SK-N-SH (cell line): ENCODE measurements at regions not wholly inside any gene's neighbourhood (a gene's known extent, or its start where the extent isn't known, plus 50 kb on each side); places are given as distances from the start of the nearest gene placed in this dataset.

ENCODE experiments used
- CTCF ChIA-PET: fragments of 300-600, 350-600 bp; formaldehyde crosslinking; extraction: SDS; loops from one replicate; lab custom pipeline; 2021; lab: Yijun Ruan, JAX
- POLR2A ChIA-PET: fragments of 350-600 bp; sonication (Branson Sonifier 250); formaldehyde crosslinking; extraction: SDS; loops from one replicate; lab custom pipeline; 2020; ENCODE audit warnings: antibody characterized with exemption, inconsistent platforms; lab: Yijun Ruan, JAX
- DNase-seq: peaks from one replicate; pipeline ENCODE4 v3.0.0; 2012
- H2AFZ ChIP-seq: fragments of 200-600 bp; sonication (generic); 2 replicates; pipeline ENCODE4 v1.8.1; 2016; ENCODE audit warnings: antibody characterized with exemption, mild to moderate bottlenecking, low read depth
- H3F3A ChIP-seq: fragments of 200-600 bp; sonication (generic); replicated peaks from 2 replicates; pipeline ENCODE3; 2016; ENCODE audit warnings: antibody characterized with exemption, mild to moderate bottlenecking; ENCODE audit not compliant: insufficient read depth
- H3K27ac ChIP-seq, 2 experiments: fragments of 200-500 bp in 1 of 2; fragments of 200-600 bp in 1 of 2; sonication (Bioruptor generic) in 1 of 2; sonication (generic), shearing (Covaris generic) in 1 of 2; 2 replicates each; pipeline versions ENCODE4 v1.5.1 to v1.6.1; 2014 to 2016; ENCODE audit warnings: low read depth in 2 of 2, inconsistent platforms in 1 of 2, low read length in 1 of 2, mild to moderate bottlenecking in 1 of 2, mixed read lengths in 1 of 2
- H3K27me3 ChIP-seq: fragments of 200-600 bp; sonication (generic), shearing (Covaris generic); 2 replicates; pipeline ENCODE4 v1.6.1; 2016; ENCODE audit warnings: mixed run types; ENCODE audit not compliant: insufficient read depth
- H3K36me3 ChIP-seq, 2 experiments: fragments of 200-500 bp in 1 of 2; fragments of 200-600 bp in 1 of 2; sonication (Bioruptor generic) in 1 of 2; sonication (generic) in 1 of 2; replicated peaks in 1 of 2; 2 replicates each; pipeline versions ENCODE3 to v1.5.1; 2014 to 2016; ENCODE audit warnings: low read length in 1 of 2, mild to moderate bottlenecking in 1 of 2; ENCODE audit not compliant: insufficient read depth in 2 of 2, control insufficient read depth in 1 of 2
- H3K4me1 ChIP-seq, 2 experiments: fragments of 200-500 bp in 1 of 2; fragments of 200-600 bp in 1 of 2; sonication (Bioruptor generic) in 1 of 2; sonication (generic), shearing (Covaris generic) in 1 of 2; 2 replicates each; pipeline versions ENCODE4 v1.5.1 to v1.6.1; 2014 to 2016; ENCODE audit warnings: low read depth in 1 of 2, low read length in 1 of 2, mixed run types in 1 of 2; ENCODE audit not compliant: insufficient read depth in 2 of 2, control insufficient read depth in 1 of 2
- H3K4me2 ChIP-seq: fragments of 200-600 bp; sonication (generic), shearing (Covaris generic); 2 replicates; pipeline ENCODE4 v1.6.1; 2017; ENCODE audit warnings: mixed run types
- H3K4me3 ChIP-seq, 2 experiments: fragments of 200-500 bp in 1 of 2; fragments of 200-600 bp in 1 of 2; sonication (Bioruptor generic) in 1 of 2; sonication (generic), shearing (Covaris generic) in 1 of 2; 2 replicates each; pipeline versions ENCODE4 v1.5.1 to v1.8.1; 2014 to 2016; ENCODE audit warnings: low read depth in 2 of 2, inconsistent platforms in 1 of 2, low read length in 1 of 2, mild to moderate bottlenecking in 1 of 2, mixed read lengths in 1 of 2, moderate library complexity in 1 of 2
- H3K79me2 ChIP-seq: fragments of 200-600 bp; sonication (generic); 2 replicates; pipeline ENCODE4 v1.8.1; 2017; ENCODE audit warnings: mild to moderate bottlenecking; ENCODE audit not compliant: insufficient read depth
- H3K9ac ChIP-seq: fragments of 200-600 bp; sonication (generic); 2 replicates; pipeline ENCODE4 v1.6.1; 2017; ENCODE audit warnings: mixed run types
- H3K9me2 ChIP-seq: fragments of 200-600 bp; sonication (generic); 2 replicates; pipeline ENCODE4 v1.6.1; 2017; ENCODE audit warnings: mixed run types
- H3K9me3 ChIP-seq: fragments of 200-600 bp; sonication (generic); 2 replicates; pipeline ENCODE4 v1.6.1; 2017; ENCODE audit warnings: mixed run types, mild to moderate bottlenecking, moderate library complexity
- H4K20me1 ChIP-seq: fragments of 200-600 bp; sonication (generic); 2 replicates; pipeline ENCODE4 v1.6.1; 2017; ENCODE audit warnings: mild to moderate bottlenecking, mixed run types; ENCODE audit not compliant: insufficient read depth
- CHD2 ChIP-seq: fragments of 150-350 bp; IDR thresholded peaks from 2 replicates; pipeline ENCODE4 v1.6.1; 2018; ENCODE audit warnings: low read length; ENCODE audit not compliant: partially characterized antibody
- CTCF ChIP-seq: fragments of 200-600 bp; sonication (generic); IDR thresholded peaks from 2 replicates; pipeline ENCODE4 v1.6.1; 2017; ENCODE audit warnings: antibody characterized with exemption, mild to moderate bottlenecking, moderate library complexity
- ELF1 ChIP-seq: IDR thresholded peaks from 2 replicates; pipeline ENCODE4 v1.4.0; 2012
- EP300 ChIP-seq, 2 experiments: IDR thresholded peaks; 2 replicates each; pipeline versions ENCODE4 v1.4.0 to v1.6.1; 2012; ENCODE audit warnings: borderline replicate concordance in 1 of 2, low read depth in 1 of 2, low read length in 1 of 2
- EZH2phosphoT487 ChIP-seq: fragments of 200-600 bp; sonication (generic); IDR thresholded peaks from 2 replicates; pipeline ENCODE4 v1.6.1; 2017; ENCODE audit warnings: low read depth, mixed run types, mild to moderate bottlenecking, antibody characterized with exemption, moderate library complexity, borderline replicate concordance
- FOXJ3 ChIP-seq: sonication (generic); formaldehyde crosslinking; IDR thresholded peaks from 2 replicates; pipeline ENCODE4 v1.5.1; 2020; ENCODE audit warnings: mild to moderate bottlenecking, missing genetic modification reagents
- GABPA ChIP-seq: IDR thresholded peaks from 2 replicates; pipeline ENCODE4 v1.4.0; 2012; ENCODE audit warnings: low read depth, mild to moderate bottlenecking
- GATA2 ChIP-seq: sonication (generic); formaldehyde crosslinking; IDR thresholded peaks from 2 replicates; pipeline ENCODE4 v1.5.0; 2020; ENCODE audit warnings: mild to moderate bottlenecking, missing genetic modification reagents
- JUND ChIP-seq: IDR thresholded peaks from 2 replicates; pipeline ENCODE4 v1.4.0; 2012
- MEF2A ChIP-seq: IDR thresholded peaks from 2 replicates; pipeline ENCODE4 v1.4.0; 2012; ENCODE audit warnings: low read depth, borderline replicate concordance
- NFIC ChIP-seq: IDR thresholded peaks from 2 replicates; pipeline ENCODE4 v1.4.0; 2012; ENCODE audit warnings: borderline replicate concordance
- NRF1 ChIP-seq: IDR thresholded peaks from 2 replicates; pipeline ENCODE4 v1.6.1; 2012; ENCODE audit warnings: low read depth, mild to moderate bottlenecking, low read length
- PBX3 ChIP-seq: IDR thresholded peaks from 2 replicates; pipeline ENCODE4; 2012
- RAD21 ChIP-seq: IDR thresholded peaks from 2 replicates; pipeline ENCODE4 v1.6.1; 2012; ENCODE audit warnings: mild to moderate bottlenecking, low read length
- REST ChIP-seq: IDR thresholded peaks from 2 replicates; pipeline ENCODE4 v1.6.1; 2012; ENCODE audit warnings: mild to moderate bottlenecking, low read depth, low read length, moderate library complexity
- RFX5 ChIP-seq: IDR thresholded peaks from 2 replicates; pipeline ENCODE4 v1.6.1; 2012; ENCODE audit warnings: mild to moderate bottlenecking, improper control_type of control experiment, low read length
- RXRA ChIP-seq: IDR thresholded peaks from 2 replicates; pipeline ENCODE4 v1.4.0; 2012; ENCODE audit warnings: low read depth, mild to moderate bottlenecking, borderline replicate concordance
- SIN3A ChIP-seq: IDR thresholded peaks from 2 replicates; pipeline ENCODE4 v1.6.1; 2012; ENCODE audit warnings: low read depth, mild to moderate bottlenecking, low read length, moderate library complexity, borderline replicate concordance
- SMC3 ChIP-seq: IDR thresholded peaks from 2 replicates; pipeline ENCODE4 v1.6.1; 2012; ENCODE audit warnings: low read depth, low read length, improper control_type of control experiment
- TAF1 ChIP-seq: IDR thresholded peaks from 2 replicates; pipeline ENCODE4 v1.6.1; 2012; ENCODE audit warnings: low read depth, mild to moderate bottlenecking, low read length, moderate library complexity, borderline replicate concordance
- TCF12 ChIP-seq: IDR thresholded peaks from 2 replicates; pipeline ENCODE4 v1.4.0; 2012
- USF1 ChIP-seq: IDR thresholded peaks from 2 replicates; pipeline ENCODE4 v1.4.0; 2012; ENCODE audit warnings: low read depth, borderline replicate concordance
- YY1 ChIP-seq: IDR thresholded peaks from 2 replicates; pipeline ENCODE4 v1.4.0; 2012; ENCODE audit warnings: low read depth, mild to moderate bottlenecking
- WGBS: methylation state at CpG from one replicate; pipeline ENCODE4 v1.1.6; 2017; ENCODE audit warnings: low lambda C conversion rate; 5-methylcytosine and 5-hydroxymethylcytosine counted together

GRCh38 chr7:33776788-33777187 is 128.6 kb upstream of the BMPER start:
- TF ChIP-seq USF1 (no peak), GABPA (no peak), RAD21 (no peak), TCF12 (no peak), EZH2phosphoT487 (no peak), CTCF (no peak), RFX5 (no peak), ELF1 (no peak), REST (no peak), SMC3 (no peak), CHD2 (no peak)
- TF ChIP-seq, all 33 proteins: peak for 0
- Histone ChIP-seq H3K79me2 (no peaks in the 10 kb centered on the region), H3K4me2 (no peak overlapping the region), H2AFZ (no peak overlapping the region), H3K9ac (no peak overlapping the region), H4K20me1 (no peaks in the 10 kb centered on the region), H3K27me3 (no peaks in the 10 kb centered on the region), H3K9me3 (no peaks in the 10 kb centered on the region), H3K27ac (no peak overlapping the region), H3K4me1 (no peaks in the 10 kb centered on the region; a peak in 1 of 4 replicates), H3K4me3 (no peak overlapping the region), H3K36me3 (no peaks in the 10 kb centered on the region), H3K9me2 (no peaks in the 10 kb centered on the region), H3F3A (no peaks in the 10 kb centered on the region)
- ChIA-PET POLR2A (no interaction called here), CTCF (interaction anchor here (0.9 to 2.0 kb wide), 4 partner anchors 10 to 591 kb away, joined by 3 to 6 read pairs (median 4); no protein-coding TSS in a partner anchor)
- DNase-seq, result no peak
- 52% methylated on average over 3 of the region's 3 CpGs for WGBS

GRCh38 chr7:33778195-33778594 is 127.1 kb upstream of the BMPER start:
- Histone ChIP-seq H3K4me3 (no peak overlapping the region), H2AFZ (no peak overlapping the region), H3K4me1 (no peaks in the 10 kb centered on the region; a peak in 1 of 4 replicates), H3K79me2 (no peaks in the 10 kb centered on the region), H3K9me2 (no peaks in the 10 kb centered on the region), H3K27me3 (no peaks in the 10 kb centered on the region), H3K9me3 (no peaks in the 10 kb centered on the region), H4K20me1 (no peaks in the 10 kb centered on the region), H3K4me2 (no peak overlapping the region), H3K36me3 (no peaks in the 10 kb centered on the region), H3K27ac (no peak overlapping the region), H3F3A (no peaks in the 10 kb centered on the region), H3K9ac (no peak overlapping the region)
- ChIA-PET POLR2A (no interaction called here), CTCF (interaction anchor here (0.7 to 2.0 kb wide), 2 partner anchors 117 to 593 kb away, joined by 4 read pairs; no protein-coding TSS in a partner anchor)
- DNase-seq, result no peak
- 48% methylated on average over 2 of the region's 2 CpGs for WGBS
- TF ChIP-seq FOXJ3 (no peak), RXRA (no peak), SMC3 (no peak), GABPA (no peak), NRF1 (no peak), GATA2 (CRISPR knock-in tag) (no peak), EZH2phosphoT487 (no peak), SIN3A (no peak), YY1 (no peak), MEF2A (no peak), ELF1 (no peak), JUND (no peak), TAF1 (no peak), NFIC (no peak), PBX3 (no peak), EP300 (IDR thresholded peaks at IDR 0.05; ENCODE audit: borderline replicate concordance in 1 of 2, low read depth in 1 of 2, low read length in 1 of 2) (no peak)
